ENCODE measurements at regions not wholly inside any gene's neighbourhood (a gene's known extent, or its start where the extent isn't known, plus 50 kb on each side); places are given as distances from the start of the nearest gene placed in this dataset.
"Not testable (repeated sequence)": the region's sequence is repeated elsewhere in the genome, so short reads cannot be mapped to it uniquely, and the experiment has no call there.

GRCh38 chr11:134656861-134657540, 245.0 kb upstream of the B3GAT1 start:
- no peak overlapping the region for H3K4me3 ChIP-seq
- peak in 1 of 2 donors; percentile 1 for DNase-seq
- no peak for ATAC-seq
- no peak overlapping the region for H3K27ac ChIP-seq
- WGBS, 2 donors, result 73 to 80% methylated on average over 29 of the region's 29 CpGs
- H3K27me3 ChIP-seq, result peaks cover 0 to 69% (median 20%) of the 10 kb centered on the region in 7 donors
- H3K4me1 ChIP-seq, result no peaks in the 10 kb centered on the region
- peaks cover 0 to 8% (median 0%) of the 10 kb centered on the region in 11 donors for H3K9me3 ChIP-seq
- TF ChIP-seq, protein P1, sequence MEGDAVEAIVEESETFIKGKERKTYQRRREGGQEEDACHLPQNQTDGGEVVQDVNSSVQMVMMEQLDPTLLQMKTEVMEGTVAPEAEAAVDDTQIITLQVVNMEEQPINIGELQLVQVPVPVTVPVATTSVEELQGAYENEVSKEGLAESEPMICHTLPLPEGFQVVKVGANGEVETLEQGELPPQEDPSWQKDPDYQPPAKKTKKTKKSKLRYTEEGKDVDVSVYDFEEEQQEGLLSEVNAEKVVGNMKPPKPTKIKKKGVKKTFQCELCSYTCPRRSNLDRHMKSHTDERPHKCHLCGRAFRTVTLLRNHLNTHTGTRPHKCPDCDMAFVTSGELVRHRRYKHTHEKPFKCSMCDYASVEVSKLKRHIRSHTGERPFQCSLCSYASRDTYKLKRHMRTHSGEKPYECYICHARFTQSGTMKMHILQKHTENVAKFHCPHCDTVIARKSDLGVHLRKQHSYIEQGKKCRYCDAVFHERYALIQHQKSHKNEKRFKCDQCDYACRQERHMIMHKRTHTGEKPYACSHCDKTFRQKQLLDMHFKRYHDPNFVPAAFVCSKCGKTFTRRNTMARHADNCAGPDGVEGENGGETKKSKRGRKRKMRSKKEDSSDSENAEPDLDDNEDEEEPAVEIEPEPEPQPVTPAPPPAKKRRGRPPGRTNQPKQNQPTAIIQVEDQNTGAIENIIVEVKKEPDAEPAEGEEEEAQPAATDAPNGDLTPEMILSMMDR (IDR thresholded peaks at IDR 0.05), result no peak
- intact Hi-C loops (cut with DNase I), result no loop called here
- no peaks in the 10 kb centered on the region for H3K36me3 ChIP-seq

DNA sequence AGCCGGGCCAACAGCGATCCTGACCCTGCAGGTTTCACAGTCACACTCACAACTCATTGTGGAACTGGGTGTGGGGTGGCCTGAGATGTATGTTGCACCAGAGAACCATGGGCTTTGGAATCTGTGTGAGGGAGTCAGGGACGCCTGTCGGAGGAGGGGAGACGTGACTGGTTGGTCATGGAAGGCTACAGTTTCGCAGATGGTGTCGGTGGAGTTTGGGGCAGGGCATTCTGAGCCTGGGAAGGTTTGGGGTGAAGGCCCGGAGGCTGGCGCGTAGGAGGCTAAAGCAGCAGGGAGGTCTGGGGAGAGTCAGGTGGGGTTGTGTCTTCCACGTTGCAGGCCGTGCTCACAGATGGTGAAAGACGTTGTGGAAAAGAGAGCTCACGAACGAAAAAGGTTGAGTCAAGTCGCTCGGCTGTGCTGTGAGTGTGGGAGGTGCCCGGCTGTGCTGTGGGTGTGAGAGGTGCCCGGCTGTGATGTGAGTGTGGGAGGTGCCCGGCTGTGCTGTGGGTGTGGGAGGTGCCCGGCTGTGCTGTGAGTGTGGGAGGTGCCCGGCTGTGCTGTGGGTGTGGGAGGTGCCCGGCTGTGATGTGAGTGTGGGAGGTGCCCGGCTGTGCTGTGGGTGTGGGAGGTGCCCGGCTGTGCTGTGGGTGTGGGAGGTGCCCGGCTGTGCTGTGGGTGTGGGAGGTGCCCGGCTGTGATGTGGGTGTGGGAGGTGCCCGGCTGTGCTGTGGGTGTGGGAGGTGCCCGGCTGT, 244.2 kb upstream of the B3GAT1 start:
- H3K4me1 ChIP-seq; H3K4me3 ChIP-seq; intact Hi-C loops (cut with DNase I); H3K36me3 ChIP-seq; H3K9me3 ChIP-seq; H3K27ac ChIP-seq; ATAC-seq: not testable (repeated sequence)
- DNase-seq, result peak in 1 of 2 donors; percentile 2
- WGBS, 2 donors, result 87 to 88% methylated on average over 26 to 29 of the region's 29 CpGs
- peaks cover 0 to 74% (median 26%) of the 10 kb centered on the region in 7 donors for H3K27me3 ChIP-seq

- Histone ChIP-seq H3K4me3 (no peak overlapping the region), H3K36me3 (no peaks in the 10 kb centered on the region), H3K9me3 (peaks cover 0 to 8% (median 0%) of the 10 kb centered on the region in 11 donors), H3K4me1 (no peaks in the 10 kb centered on the region), H3K27me3 (peaks cover 0 to 73% (median 33%) of the 10 kb centered on the region in 7 donors), H3K27ac (no peak overlapping the region)
- ATAC-seq, result no peak
- WGBS, 2 donors, result 80 to 81% methylated on average over 11 of the region's 11 CpGs
- DNase-seq, result no peak
- TF ChIP-seq, protein P1 (IDR thresholded peaks at IDR 0.05), result no peak
- intact Hi-C loops (cut with DNase I), result no loop called here
Measured at GRCh38 chr11:134655189-134655989, 243.3 kb upstream of the B3GAT1 start.

DNA sequence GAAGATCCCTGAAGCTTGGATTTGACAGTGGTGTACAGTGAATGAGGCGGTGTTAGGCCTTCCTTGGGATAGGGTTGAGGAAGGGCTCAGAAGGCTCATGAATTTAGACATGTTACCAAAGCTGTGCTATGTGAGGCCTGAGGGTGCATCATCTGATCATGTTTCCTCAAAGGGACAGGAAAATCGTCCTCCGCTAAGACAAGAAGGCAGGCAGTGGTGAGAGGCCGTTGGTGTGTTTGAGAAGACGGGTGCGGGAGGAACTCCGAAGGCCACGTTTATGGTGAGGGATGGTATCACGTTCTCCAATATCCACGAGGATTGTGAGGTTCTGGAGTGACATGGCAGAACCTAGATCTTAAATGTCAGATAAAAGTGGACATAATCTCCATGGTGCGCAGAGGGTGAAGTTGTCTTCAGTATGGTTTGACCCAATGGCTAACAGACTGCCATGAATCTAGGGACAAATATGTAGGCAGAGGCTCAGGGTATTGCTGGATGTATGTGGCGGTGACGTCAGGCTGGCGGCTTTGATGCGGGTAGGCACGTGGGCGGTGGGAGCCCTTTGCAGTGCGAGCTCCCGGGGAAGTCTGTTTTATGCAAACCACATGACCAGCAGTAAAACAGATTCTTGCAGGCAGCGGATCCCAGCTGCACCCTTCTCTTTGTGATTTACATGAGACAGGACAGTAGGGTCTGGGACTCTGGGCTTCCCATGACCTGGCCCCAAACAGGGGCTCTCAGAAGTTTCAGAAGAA, 242.3 kb upstream of the B3GAT1 start:
- Histone ChIP-seq H3K27me3 (peaks cover 0 to 74% (median 36%) of the 10 kb centered on the region in 7 donors), H3K4me3 (no peak overlapping the region), H3K9me3 (peaks cover 0 to under 1% (median 0%) of the 10 kb centered on the region in 11 donors), H3K27ac (no peak overlapping the region), H3K36me3 (no peaks in the 10 kb centered on the region), H3K4me1 (no peaks in the 10 kb centered on the region)
- intact Hi-C loops (cut with DNase I), result no loop called here
- TF ChIP-seq, protein P1 (IDR thresholded peaks at IDR 0.05), result no peak
- ATAC-seq (no peak), DNase-seq (peak in 1 of 2 donors; percentile 1)
- WGBS, 2 donors, result 72 to 73% methylated on average over 20 of the region's 20 CpGs

All from heart right ventricle (tissue), 16 donors.